ENCODE measurements at regions not wholly inside any gene's neighbourhood (a gene's known extent, or its start where the extent isn't known, plus 50 kb on each side); places are given as distances from the start of the nearest gene placed in this dataset.

DNA sequence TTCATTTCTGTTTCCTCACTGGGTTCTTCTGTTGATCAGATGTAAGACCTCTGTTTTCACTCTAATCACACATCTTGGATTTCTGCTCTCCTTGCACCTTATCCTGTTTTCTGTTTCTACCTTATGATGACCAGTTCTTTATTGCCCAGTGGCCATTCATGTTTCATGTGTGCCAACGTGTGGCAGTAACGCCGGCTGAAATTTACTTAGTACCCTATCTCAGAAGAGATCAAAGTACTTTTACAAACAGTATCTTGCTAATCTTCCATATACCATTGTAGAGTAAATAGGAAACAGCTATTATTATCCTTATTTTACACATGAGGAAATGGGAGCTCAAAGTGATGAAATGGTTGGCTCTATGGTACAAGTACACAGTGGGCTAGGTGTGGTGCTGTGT lies 74.0 kb downstream of the GATA3 start:
- intact Hi-C loops (cut with DNase I), result no loop called here
- Histone ChIP-seq H3K9me3 (no peaks in the 10 kb centered on the region), H3K27ac (no peak overlapping the region), H3K4me1 (no peaks in the 10 kb centered on the region), H3K27me3 (no peaks in the 10 kb centered on the region), H3K36me3 (no peaks in the 10 kb centered on the region), H3K4me3 (no peak overlapping the region)
- TF ChIP-seq, protein P1, sequence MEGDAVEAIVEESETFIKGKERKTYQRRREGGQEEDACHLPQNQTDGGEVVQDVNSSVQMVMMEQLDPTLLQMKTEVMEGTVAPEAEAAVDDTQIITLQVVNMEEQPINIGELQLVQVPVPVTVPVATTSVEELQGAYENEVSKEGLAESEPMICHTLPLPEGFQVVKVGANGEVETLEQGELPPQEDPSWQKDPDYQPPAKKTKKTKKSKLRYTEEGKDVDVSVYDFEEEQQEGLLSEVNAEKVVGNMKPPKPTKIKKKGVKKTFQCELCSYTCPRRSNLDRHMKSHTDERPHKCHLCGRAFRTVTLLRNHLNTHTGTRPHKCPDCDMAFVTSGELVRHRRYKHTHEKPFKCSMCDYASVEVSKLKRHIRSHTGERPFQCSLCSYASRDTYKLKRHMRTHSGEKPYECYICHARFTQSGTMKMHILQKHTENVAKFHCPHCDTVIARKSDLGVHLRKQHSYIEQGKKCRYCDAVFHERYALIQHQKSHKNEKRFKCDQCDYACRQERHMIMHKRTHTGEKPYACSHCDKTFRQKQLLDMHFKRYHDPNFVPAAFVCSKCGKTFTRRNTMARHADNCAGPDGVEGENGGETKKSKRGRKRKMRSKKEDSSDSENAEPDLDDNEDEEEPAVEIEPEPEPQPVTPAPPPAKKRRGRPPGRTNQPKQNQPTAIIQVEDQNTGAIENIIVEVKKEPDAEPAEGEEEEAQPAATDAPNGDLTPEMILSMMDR (IDR thresholded peaks at IDR 0.05), result no peak
- WGBS, 2 donors, result 32 to 46% methylated on average over 3 of the region's 3 CpGs
- DNase-seq (no peak), ATAC-seq (no peak), FAIRE-seq (no peak)

DNA sequence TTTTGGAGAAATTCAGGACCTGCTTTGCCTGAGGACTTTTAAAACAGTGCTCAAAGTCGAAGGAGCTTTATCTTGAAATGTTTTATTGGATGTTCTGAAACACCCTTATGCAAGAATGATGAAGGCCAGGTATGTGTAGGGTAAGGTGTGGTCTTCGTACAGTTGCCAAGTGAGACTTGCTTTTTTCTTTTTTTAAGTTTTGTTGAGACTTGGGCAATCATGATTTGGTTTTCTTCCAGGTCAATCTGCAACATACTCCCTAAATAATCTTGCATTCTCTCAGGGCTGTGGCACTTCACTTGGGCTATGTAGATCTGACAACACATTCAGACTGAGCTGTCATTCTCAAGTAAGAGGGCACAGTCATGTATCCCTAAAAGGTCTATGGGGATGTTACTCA lies 75.0 kb downstream of the GATA3 start:
- TF ChIP-seq, protein P1 (IDR thresholded peaks at IDR 0.05), result no peak
- 48 to 55% methylated on average over 2 of the region's 2 CpGs for WGBS, 2 donors
- no peak overlapping the region for H3K27ac ChIP-seq
- H3K9me3 ChIP-seq, result no peaks in the 10 kb centered on the region
- no peaks in the 10 kb centered on the region for H3K36me3 ChIP-seq
- no peak overlapping the region for H3K4me3 ChIP-seq
- H3K4me1 ChIP-seq, result no peaks in the 10 kb centered on the region
- no peaks in the 10 kb centered on the region for H3K27me3 ChIP-seq
- intact Hi-C loops (cut with DNase I), result no loop called here
- no peak for DNase-seq
- FAIRE-seq, result no peak
- ATAC-seq, result no peak

DNA sequence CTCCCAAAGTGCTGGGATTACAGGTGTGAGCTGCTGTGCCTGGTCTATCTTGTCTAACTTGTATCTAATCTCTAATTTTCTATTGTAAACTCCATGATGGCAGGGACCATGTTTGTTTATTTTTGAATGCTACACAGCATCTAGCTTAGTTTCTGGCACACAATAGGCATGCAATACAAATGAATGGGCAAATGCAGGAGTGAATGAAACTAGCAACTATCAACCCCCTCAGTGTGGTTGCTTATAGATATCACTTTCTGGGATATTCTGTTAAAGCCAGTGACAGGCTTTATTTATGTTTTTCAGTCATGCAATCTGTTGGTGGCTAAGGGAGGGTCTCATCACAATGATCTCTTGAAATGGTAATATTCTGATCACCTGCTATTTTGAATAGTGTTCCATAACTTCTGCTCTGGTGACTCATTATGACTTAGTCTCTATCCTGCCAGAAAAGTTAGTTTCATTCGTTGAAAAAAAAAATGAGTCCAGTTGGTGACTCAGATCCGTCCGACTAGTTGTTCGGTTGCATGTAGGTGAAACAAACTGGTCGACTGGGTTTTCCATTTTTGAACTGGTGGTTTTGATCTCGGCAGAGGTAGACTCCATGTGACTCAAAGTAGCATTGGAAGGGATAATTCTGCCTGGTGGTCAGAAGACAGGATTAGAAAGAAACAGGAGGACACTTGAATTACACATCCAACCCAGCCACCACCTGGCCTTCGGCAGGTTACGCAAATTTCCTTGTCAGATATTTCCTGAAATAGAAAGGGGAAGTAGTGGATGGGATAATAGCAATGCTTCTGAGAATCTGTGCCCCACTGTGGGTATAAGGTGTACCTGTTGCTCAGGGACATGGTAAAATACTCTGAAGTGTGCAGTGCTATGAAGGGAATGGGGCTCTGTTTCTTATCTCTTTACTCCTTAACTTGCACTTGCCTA lies 76.8 kb downstream of the GATA3 start:
- no peaks in the 10 kb centered on the region for H3K9me3 ChIP-seq
- no peaks in the 10 kb centered on the region for H3K27me3 ChIP-seq
- FAIRE-seq (no peak), DNase-seq (no peak), ATAC-seq (no peak)
- no peaks in the 10 kb centered on the region for H3K36me3 ChIP-seq
- H3K4me1 ChIP-seq, result no peaks in the 10 kb centered on the region
- TF ChIP-seq, protein P1 (IDR thresholded peaks at IDR 0.05), result no peak
- intact Hi-C loops (cut with DNase I), result no loop called here
- no peak overlapping the region for H3K4me3 ChIP-seq
- 72 to 81% methylated on average over 8 of the region's 8 CpGs for WGBS, 2 donors
- H3K27ac ChIP-seq, result no peak overlapping the region

DNA sequence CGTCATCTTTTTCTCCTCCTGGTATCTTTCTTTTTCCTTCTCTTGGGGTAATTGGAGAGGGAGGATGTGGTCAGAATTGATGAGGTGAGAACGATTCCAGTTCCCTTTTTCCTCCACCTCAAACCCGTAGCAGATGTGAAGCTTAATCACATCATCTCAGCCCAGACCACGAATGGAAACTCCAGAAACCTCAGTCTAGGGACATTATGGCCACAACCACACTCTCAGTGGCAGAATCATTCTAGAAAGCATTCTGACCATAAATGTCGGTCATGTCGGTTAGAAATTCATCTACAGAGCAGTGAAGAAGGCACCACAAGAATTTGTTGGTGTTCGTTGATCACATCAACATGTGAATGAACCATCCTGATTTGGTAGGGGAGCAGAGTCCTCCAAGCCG lies 78.7 kb downstream of the GATA3 start:
- DNase-seq (no peak), FAIRE-seq (no peak), ATAC-seq (no peak)
- intact Hi-C loops (cut with DNase I), result no loop called here
- Histone ChIP-seq H3K9me3 (no peaks in the 10 kb centered on the region), H3K36me3 (no peaks in the 10 kb centered on the region), H3K4me1 (no peaks in the 10 kb centered on the region), H3K27me3 (no peaks in the 10 kb centered on the region), H3K27ac (no peak overlapping the region), H3K4me3 (no peak overlapping the region)
- TF ChIP-seq, protein P1 (IDR thresholded peaks at IDR 0.05), result no peak
- WGBS, 2 donors, result 59 to 71% methylated on average over 8 of the region's 8 CpGs

DNA sequence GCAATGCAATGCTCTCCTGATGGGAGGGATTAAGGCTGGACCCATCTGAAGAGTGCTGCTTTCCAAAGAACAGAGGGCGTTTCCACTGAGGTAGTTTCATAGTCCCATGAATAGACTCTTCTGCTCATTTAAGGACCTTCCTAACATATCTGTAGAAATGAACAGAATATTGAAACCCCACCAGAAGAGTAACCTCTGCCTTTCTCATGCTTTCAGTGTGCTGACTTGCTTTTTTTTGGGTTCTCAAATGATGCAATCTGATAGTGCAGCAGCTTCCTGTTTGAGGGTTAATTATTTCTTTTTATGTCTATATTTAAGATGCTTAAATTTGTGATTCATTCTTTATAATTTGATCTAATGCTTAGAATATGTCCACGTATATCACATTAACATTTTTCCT lies 82.2 kb downstream of the GATA3 start:
- TF ChIP-seq, protein P1 (IDR thresholded peaks at IDR 0.05), result no peak
- H3K27me3 ChIP-seq, result no peaks in the 10 kb centered on the region
- no peak for FAIRE-seq
- no peak for DNase-seq
- H3K27ac ChIP-seq, result no peak overlapping the region
- H3K4me1 ChIP-seq, result no peaks in the 10 kb centered on the region
- no peak for ATAC-seq
- no peaks in the 10 kb centered on the region for H3K36me3 ChIP-seq
- no peak overlapping the region for H3K4me3 ChIP-seq
- intact Hi-C loops (cut with DNase I), result no loop called here
- H3K9me3 ChIP-seq, result no peaks in the 10 kb centered on the region
- WGBS, 2 donors, result 35 to 49% methylated on average over 2 of the region's 2 CpGs
